Loucy (cell line): ENCODE measurements at regions not wholly inside any gene's neighbourhood (a gene's known extent, or its start where the extent isn't known, plus 50 kb on each side); places are given as distances from the start of the nearest gene placed in this dataset.

Source experiments
- H2AFZ ChIP-seq: fragments of 200-600 bp; sonication (generic); 2 replicates; pipeline ENCODE4 v1.6.0; 2016; ENCODE audit warnings: antibody characterized with exemption, mild to moderate bottlenecking, low read length, moderate library complexity
- H3F3A ChIP-seq: fragments of 200-600 bp; 2 replicates; pipeline ENCODE4 v1.6.0; 2016; ENCODE audit warnings: antibody characterized with exemption, low read depth, mild to moderate bottlenecking
- H3K27me3 ChIP-seq: fragments of 200-600 bp; sonication (generic); 2 replicates; pipeline ENCODE4 v1.6.1; 2014; ENCODE audit warnings: low read length, mild to moderate bottlenecking; ENCODE audit not compliant: insufficient read depth, poor library complexity, severe bottlenecking
- H3K36me3 ChIP-seq: fragments of 200-600 bp; sonication (generic); 2 replicates; pipeline ENCODE4 v1.6.1; 2016; ENCODE audit warnings: low read length; ENCODE audit not compliant: insufficient read depth
- H3K4me1 ChIP-seq: fragments of 200-600 bp; sonication (generic); 2 replicates; pipeline ENCODE4 v1.5.1; 2014; ENCODE audit warnings: low read length, mild to moderate bottlenecking; ENCODE audit not compliant: insufficient read depth, poor library complexity, severe bottlenecking
- H3K4me2 ChIP-seq: fragments of 200-600 bp; sonication (generic); 2 replicates; pipeline ENCODE4 v1.6.0; 2014; ENCODE audit warnings: antibody characterized with exemption, low read length, low read depth, mild to moderate bottlenecking; ENCODE audit not compliant: poor library complexity, severe bottlenecking
- H3K4me3 ChIP-seq: fragments of 200-600 bp; sonication (generic); 2 replicates; pipeline ENCODE4 v1.5.1; 2014; ENCODE audit warnings: low read length, mild to moderate bottlenecking, mixed read lengths; ENCODE audit not compliant: poor library complexity, severe bottlenecking
- H3K79me2 ChIP-seq: fragments of 200-600 bp; sonication (generic); 2 replicates; pipeline ENCODE4 v1.6.1; 2014; ENCODE audit warnings: low read length; ENCODE audit not compliant: insufficient read depth
- H3K9ac ChIP-seq: fragments of 200-600 bp; sonication (generic); 2 replicates; pipeline ENCODE4 v1.6.0; 2014; ENCODE audit warnings: mild to moderate bottlenecking, low read depth, low read length, moderate library complexity; ENCODE audit not compliant: poor library complexity, severe bottlenecking
- H3K9me2 ChIP-seq: fragments of 200-600 bp; sonication (generic); replicated peaks from 2 replicates; pipeline ENCODE4 v1.6.1; 2016; ENCODE audit warnings: low read depth, low read length, mixed read lengths
- H3K9me3 ChIP-seq: fragments of 200-600 bp; sonication (generic); 2 replicates; pipeline ENCODE4 v1.6.1; 2014; ENCODE audit warnings: mild to moderate bottlenecking, antibody characterized with exemption, low read length, low read depth; ENCODE audit not compliant: insufficient read depth
- H4K20me1 ChIP-seq: fragments of 200-600 bp; sonication (generic); 2 replicates; pipeline ENCODE4 v1.6.0; 2014; ENCODE audit warnings: antibody characterized with exemption, low read length, mild to moderate bottlenecking; ENCODE audit not compliant: insufficient read depth, poor library complexity, severe bottlenecking
- EZH2phosphoT487 ChIP-seq: fragments of 200-600 bp; IDR thresholded peaks from 2 replicates; pipeline ENCODE4 v1.6.1; 2018; ENCODE audit warnings: antibody characterized with exemption, mild to moderate bottlenecking, moderate library complexity, borderline replicate concordance
- TF ChIP-seq, protein P1 (sequence below): fragments of 200-600 bp; sonication (generic); conservative IDR thresholded peaks from 2 replicates; pipeline ENCODE4 v1.5.1; 2014; ENCODE audit warnings: mild to moderate bottlenecking, antibody characterized with exemption, low read length

- TF ChIP-seq, protein P1, sequence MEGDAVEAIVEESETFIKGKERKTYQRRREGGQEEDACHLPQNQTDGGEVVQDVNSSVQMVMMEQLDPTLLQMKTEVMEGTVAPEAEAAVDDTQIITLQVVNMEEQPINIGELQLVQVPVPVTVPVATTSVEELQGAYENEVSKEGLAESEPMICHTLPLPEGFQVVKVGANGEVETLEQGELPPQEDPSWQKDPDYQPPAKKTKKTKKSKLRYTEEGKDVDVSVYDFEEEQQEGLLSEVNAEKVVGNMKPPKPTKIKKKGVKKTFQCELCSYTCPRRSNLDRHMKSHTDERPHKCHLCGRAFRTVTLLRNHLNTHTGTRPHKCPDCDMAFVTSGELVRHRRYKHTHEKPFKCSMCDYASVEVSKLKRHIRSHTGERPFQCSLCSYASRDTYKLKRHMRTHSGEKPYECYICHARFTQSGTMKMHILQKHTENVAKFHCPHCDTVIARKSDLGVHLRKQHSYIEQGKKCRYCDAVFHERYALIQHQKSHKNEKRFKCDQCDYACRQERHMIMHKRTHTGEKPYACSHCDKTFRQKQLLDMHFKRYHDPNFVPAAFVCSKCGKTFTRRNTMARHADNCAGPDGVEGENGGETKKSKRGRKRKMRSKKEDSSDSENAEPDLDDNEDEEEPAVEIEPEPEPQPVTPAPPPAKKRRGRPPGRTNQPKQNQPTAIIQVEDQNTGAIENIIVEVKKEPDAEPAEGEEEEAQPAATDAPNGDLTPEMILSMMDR: no peak
- no peak for TF ChIP-seq EZH2phosphoT487
- no peak overlapping the region for H3K4me2 ChIP-seq
- H3K4me1 ChIP-seq: no peaks in the 10 kb centered on the region
Measured at GRCh38 chr16:66220702-66221101, 145.8 kb upstream of the CDH5 start.

GRCh38 chr16:66219491-66219890 is 147.0 kb upstream of the CDH5 start:
- H3K9ac ChIP-seq: no peak overlapping the region
- no peak overlapping the region for H2AFZ ChIP-seq
- H3F3A ChIP-seq: no peaks in the 10 kb centered on the region
- H3K79me2 ChIP-seq: no peaks in the 10 kb centered on the region
- TF ChIP-seq EZH2phosphoT487: no peak
- TF ChIP-seq, protein P1: no peak
- no peaks in the 10 kb centered on the region for H3K9me3 ChIP-seq
- H3K27me3 ChIP-seq: no peaks in the 10 kb centered on the region
- no peak overlapping the region for H3K4me3 ChIP-seq
- H3K4me1 ChIP-seq: no peaks in the 10 kb centered on the region
- H3K9me2 ChIP-seq: no peaks in the 10 kb centered on the region
- no peaks in the 10 kb centered on the region for H4K20me1 ChIP-seq
- no peak overlapping the region for H3K4me2 ChIP-seq
- no peaks in the 10 kb centered on the region for H3K36me3 ChIP-seq

More at GRCh38 chr16:66220702-66221101, 145.8 kb upstream of the CDH5 start:
- Histone ChIP-seq H3K79me2 (no peaks in the 10 kb centered on the region), H3F3A (no peaks in the 10 kb centered on the region), H3K9ac (no peak overlapping the region), H3K36me3 (no peaks in the 10 kb centered on the region), H2AFZ (peak overlapping the region; percentile 20; the same call in 1 of the 2 replicates), H3K4me3 (no peak overlapping the region), H3K9me2 (no peaks in the 10 kb centered on the region), H3K9me3 (no peaks in the 10 kb centered on the region), H3K27me3 (no peaks in the 10 kb centered on the region), H4K20me1 (no peaks in the 10 kb centered on the region)

GRCh38 chr16:66212428-66212827 is 154.1 kb upstream of the CDH5 start:
- Histone ChIP-seq H3K9me3 (no peaks in the 10 kb centered on the region), H3K79me2 (no peaks in the 10 kb centered on the region), H3K9ac (no peak overlapping the region), H4K20me1 (no peaks in the 10 kb centered on the region), H3K4me2 (no peak overlapping the region), H3K36me3 (no peaks in the 10 kb centered on the region), H3K27me3 (no peaks in the 10 kb centered on the region), H2AFZ (no peak overlapping the region), H3F3A (no peaks in the 10 kb centered on the region), H3K4me1 (no peaks in the 10 kb centered on the region), H3K9me2 (no peaks in the 10 kb centered on the region), H3K4me3 (no peak overlapping the region)
- TF ChIP-seq EZH2phosphoT487: no peak
- TF ChIP-seq, protein P1: no peak
